ENCODE measurements at regions not wholly inside any gene's neighbourhood (a gene's known extent, or its start where the extent isn't known, plus 50 kb on each side); places are given as distances from the start of the nearest gene placed in this dataset.

DNA sequence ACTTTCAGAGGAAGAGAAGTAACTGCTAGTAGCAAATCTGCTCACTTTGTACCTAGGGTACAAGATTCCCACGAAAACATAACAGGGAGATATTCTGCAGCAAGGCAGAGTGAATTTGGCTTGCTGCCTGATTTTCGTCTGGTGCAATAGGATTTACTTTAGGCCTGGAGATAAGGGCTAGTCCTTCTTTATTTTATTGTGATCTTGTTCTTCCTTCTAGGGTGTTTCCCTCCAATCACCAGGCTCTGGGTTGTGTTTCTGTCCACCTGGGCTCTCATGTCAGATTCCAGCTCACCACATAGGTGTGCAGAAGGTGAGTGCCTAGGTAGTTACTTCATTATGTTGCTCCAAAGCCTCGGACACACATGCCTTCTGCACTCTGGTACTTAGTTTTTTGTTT is 211.8 kb upstream of the RGMA start:
- Histone ChIP-seq H3K9me3 (ENCODE audit: control insufficient read depth in 1 of 2, insufficient read depth in 1 of 2, low read depth in 1 of 2, low read length in 2 of 2) (no peaks in the 10 kb centered on the region), H3K36me3 (ENCODE audit: control insufficient read depth in 1 of 2, insufficient read depth in 2 of 2, low read length in 2 of 2) (no peaks in the 10 kb centered on the region), H3K27ac (ENCODE audit: low read depth, low read length) (no peak overlapping the region), H3K27me3 (ENCODE audit: insufficient read depth, low read length) (0 out of 2 replicates have a peak, but pooled peaks cover 8% of the 10 kb centered on the region), H3K9me2 (ENCODE audit: insufficient read depth) (no peaks in the 10 kb centered on the region), H3K79me2 (ENCODE audit: insufficient read depth, low read length) (no peaks in the 10 kb centered on the region), H3K4me2 (ENCODE audit: low read length) (no peak overlapping the region), H2AFZ (ENCODE audit: low read depth, low read length, poor library complexity, severe bottlenecking) (no peak overlapping the region), H3K4me1 (ENCODE audit: control insufficient read depth in 1 of 2, insufficient read depth in 2 of 2, low read length in 2 of 2) (no peaks in the 10 kb centered on the region), H3K4me3 (replicated peaks in 1 of 2; ENCODE audit: low read depth in 1 of 2, low read length in 2 of 2) (no peak overlapping the region), H4K20me1 (ENCODE audit: insufficient read depth) (no peaks in the 10 kb centered on the region), H3K9ac (ENCODE audit: low read length) (no peak overlapping the region)
- POLR2A ChIA-PET: no interaction called here
- no peak for DNase-seq (ENCODE audit: low read depth, low spot score)
- RAD21 ChIA-PET (ENCODE audit: low non-redundant PET in 1 of 2, low total read pairs in 2 of 2, uncharacterized antibody in 2 of 2, unreplicated experiment in 2 of 2): no interaction called here
- BruUV-seq (replicated peaks): no TSS peak
- no peak for ATAC-seq
- intact Hi-C loops (cut with micrococcal nuclease): no loop called here
- CTCF ChIA-PET: no interaction called here
- TF ChIP-seq ZFX (IDR thresholded peaks at IDR 0.05) (no peak), SIN3A (IDR thresholded peaks at IDR 0.05; ENCODE audit: low read depth) (no peak), FOSL1 (IDR thresholded peaks at IDR 0.05; ENCODE audit: low read depth) (no peak), CBX3 (IDR thresholded peaks at IDR 0.05; ENCODE audit: low read depth) (no peak), SRF (IDR thresholded peaks at IDR 0.05; ENCODE audit: low read depth) (no peak), POLR2A (IDR thresholded peaks at IDR 0.05; ENCODE audit: borderline replicate concordance, extremely low read depth, insufficient read depth, insufficient read length) (no peak), EGR1 (IDR thresholded peaks at IDR 0.05; ENCODE audit: low read depth) (no peak), YY1 (IDR thresholded peaks at IDR 0.05; ENCODE audit: extremely low read depth, insufficient replicate concordance, low read depth, low read length) (no peak), ELF1 (IDR thresholded peaks at IDR 0.05; ENCODE audit: borderline replicate concordance, low read depth) (no peak), POLR2AphosphoS5 (IDR thresholded peaks at IDR 0.05; ENCODE audit: low read depth, low read length) (no peak)
- TF ChIP-seq, protein P1, sequence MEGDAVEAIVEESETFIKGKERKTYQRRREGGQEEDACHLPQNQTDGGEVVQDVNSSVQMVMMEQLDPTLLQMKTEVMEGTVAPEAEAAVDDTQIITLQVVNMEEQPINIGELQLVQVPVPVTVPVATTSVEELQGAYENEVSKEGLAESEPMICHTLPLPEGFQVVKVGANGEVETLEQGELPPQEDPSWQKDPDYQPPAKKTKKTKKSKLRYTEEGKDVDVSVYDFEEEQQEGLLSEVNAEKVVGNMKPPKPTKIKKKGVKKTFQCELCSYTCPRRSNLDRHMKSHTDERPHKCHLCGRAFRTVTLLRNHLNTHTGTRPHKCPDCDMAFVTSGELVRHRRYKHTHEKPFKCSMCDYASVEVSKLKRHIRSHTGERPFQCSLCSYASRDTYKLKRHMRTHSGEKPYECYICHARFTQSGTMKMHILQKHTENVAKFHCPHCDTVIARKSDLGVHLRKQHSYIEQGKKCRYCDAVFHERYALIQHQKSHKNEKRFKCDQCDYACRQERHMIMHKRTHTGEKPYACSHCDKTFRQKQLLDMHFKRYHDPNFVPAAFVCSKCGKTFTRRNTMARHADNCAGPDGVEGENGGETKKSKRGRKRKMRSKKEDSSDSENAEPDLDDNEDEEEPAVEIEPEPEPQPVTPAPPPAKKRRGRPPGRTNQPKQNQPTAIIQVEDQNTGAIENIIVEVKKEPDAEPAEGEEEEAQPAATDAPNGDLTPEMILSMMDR (IDR thresholded peaks at IDR 0.05 in 2 of 3, conservative IDR thresholded peaks at IDR 0.05 in 1 of 3; ENCODE audit: borderline replicate concordance in 1 of 3, insufficient read depth in 1 of 3, low read depth in 2 of 3, low read length in 2 of 3): no peak
- TF ChIP-seq, protein P2, sequence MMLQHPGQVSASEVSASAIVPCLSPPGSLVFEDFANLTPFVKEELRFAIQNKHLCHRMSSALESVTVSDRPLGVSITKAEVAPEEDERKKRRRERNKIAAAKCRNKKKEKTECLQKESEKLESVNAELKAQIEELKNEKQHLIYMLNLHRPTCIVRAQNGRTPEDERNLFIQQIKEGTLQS (IDR thresholded peaks at IDR 0.05): no peak
